SK-N-SH (cell line): ENCODE measurements at regions not wholly inside any gene's neighbourhood (a gene's known extent, or its start where the extent isn't known, plus 50 kb on each side); places are given as distances from the start of the nearest gene placed in this dataset.

Experiments
- CTCF ChIP-seq: fragments of 200-600 bp; sonication (generic); IDR thresholded peaks from 2 replicates; pipeline ENCODE4 v1.6.1; 2017; ENCODE audit warnings: antibody characterized with exemption, mild to moderate bottlenecking, moderate library complexity
- MXI1 ChIP-seq: IDR thresholded peaks from 2 replicates; pipeline ENCODE4 v1.6.1; 2012; ENCODE audit warnings: mild to moderate bottlenecking, low read depth, low read length, improper control_type of control experiment
- PBX3 ChIP-seq: IDR thresholded peaks from 2 replicates; pipeline ENCODE4; 2012
- POLR2AphosphoS5 ChIP-seq: IDR thresholded peaks from 2 replicates; pipeline ENCODE4 v1.6.1; 2012; ENCODE audit warnings: low read depth, low read length
- REST ChIP-seq: IDR thresholded peaks from 2 replicates; pipeline ENCODE4 v1.6.1; 2012; ENCODE audit warnings: mild to moderate bottlenecking, low read depth, low read length, moderate library complexity
- RXRA ChIP-seq: IDR thresholded peaks from 2 replicates; pipeline ENCODE4 v1.4.0; 2012; ENCODE audit warnings: low read depth, mild to moderate bottlenecking, borderline replicate concordance
- TCF12 ChIP-seq: IDR thresholded peaks from 2 replicates; pipeline ENCODE4 v1.4.0; 2012
- ZBTB33 ChIP-seq: IDR thresholded peaks from 2 replicates; pipeline ENCODE4 v1.4.0; 2012; ENCODE audit warnings: low read depth, borderline replicate concordance
- TF ChIP-seq, protein P1 (sequence below): IDR thresholded peaks from 2 replicates; pipeline ENCODE4 v1.4.0; 2012; ENCODE audit warnings: low read depth, borderline replicate concordance

DNA sequence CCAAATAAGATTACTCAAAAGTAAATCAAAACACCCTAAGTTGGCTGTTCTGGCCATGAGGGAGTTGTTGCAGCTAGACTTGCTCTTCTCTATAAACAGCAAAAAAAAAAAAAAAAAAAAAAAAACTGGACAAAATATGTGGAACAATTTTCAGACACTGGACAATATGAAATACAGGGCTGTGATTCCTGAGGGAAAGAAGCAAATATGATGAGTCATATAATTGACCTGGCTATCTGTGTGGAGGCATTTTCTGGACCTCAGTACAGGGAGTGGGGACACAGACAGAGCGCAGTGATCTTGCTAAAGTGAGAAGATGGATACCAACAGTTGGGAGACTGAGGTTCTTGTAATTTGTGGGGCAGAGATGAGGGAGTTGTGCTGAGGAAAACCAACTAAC, 192.0 kb upstream of the HAND2 start:
- no peak for TF ChIP-seq REST
- TF ChIP-seq RXRA: no peak
- TF ChIP-seq TCF12: no peak
- TF ChIP-seq CTCF: no peak
- no peak for TF ChIP-seq ZBTB33
- TF ChIP-seq PBX3: no peak
- no peak for TF ChIP-seq POLR2AphosphoS5
- TF ChIP-seq, protein P1, sequence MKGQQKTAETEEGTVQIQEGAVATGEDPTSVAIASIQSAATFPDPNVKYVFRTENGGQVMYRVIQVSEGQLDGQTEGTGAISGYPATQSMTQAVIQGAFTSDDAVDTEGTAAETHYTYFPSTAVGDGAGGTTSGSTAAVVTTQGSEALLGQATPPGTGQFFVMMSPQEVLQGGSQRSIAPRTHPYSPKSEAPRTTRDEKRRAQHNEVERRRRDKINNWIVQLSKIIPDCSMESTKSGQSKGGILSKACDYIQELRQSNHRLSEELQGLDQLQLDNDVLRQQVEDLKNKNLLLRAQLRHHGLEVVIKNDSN: no peak
- no peak for TF ChIP-seq MXI1
